ENCODE measurements at regions not wholly inside any gene's neighbourhood (a gene's known extent, or its start where the extent isn't known, plus 50 kb on each side); places are given as distances from the start of the nearest gene placed in this dataset.

DNA sequence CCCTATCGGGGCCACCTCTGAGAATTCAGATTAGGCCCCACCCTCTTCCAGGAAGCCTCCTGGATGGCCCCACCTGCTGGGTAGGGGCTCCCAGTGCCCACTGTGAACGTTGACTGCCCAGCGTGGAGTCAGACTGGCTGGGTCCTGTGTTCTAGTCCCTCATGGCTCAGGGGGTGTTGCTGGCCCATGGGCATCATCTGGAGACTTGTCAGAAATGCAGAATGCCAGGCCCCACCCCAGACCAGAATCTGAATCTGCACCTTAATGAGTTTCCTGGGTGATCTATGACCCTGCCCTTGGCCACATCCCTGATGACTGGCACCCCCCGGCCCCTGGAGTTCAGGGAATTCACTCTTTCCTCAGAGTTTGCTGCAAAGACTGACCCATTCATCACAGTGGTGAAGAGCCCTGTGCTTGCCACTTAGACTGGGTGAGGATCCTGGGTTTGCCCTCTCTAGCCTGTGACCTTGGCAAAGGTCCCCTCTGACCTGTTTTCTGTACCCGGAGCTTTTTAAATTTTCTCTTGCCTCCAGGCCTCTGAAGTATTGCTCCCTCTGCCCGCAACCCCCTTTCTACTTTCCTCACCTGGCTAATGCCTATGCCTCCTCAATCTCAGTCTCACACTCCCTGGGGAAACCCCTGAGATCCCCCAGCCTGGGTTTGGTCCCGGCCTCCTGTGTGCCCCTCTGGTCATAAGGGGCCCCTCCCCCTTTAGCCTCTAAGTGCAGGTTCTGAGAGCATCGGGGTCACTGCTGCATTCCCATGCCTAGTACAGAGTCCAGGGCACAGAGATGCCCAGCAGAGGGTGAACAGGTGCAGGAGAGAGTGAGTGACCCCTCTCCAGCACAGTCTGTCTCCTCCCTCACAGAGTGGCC, 184.2 kb downstream of the MATN1 start:
- H3K4me3 ChIP-seq (ENCODE audit: low read length) = no peak overlapping the region
- no peaks in the 10 kb centered on the region for H4K20me1 ChIP-seq (ENCODE audit: insufficient read depth)
- no peak overlapping the region for H2AFZ ChIP-seq (ENCODE audit: low read depth, low read length)
- TF ChIP-seq TAF1 (IDR thresholded peaks at IDR 0.05; ENCODE audit: low read depth) = no peak
- TF ChIP-seq EZH2 (IDR thresholded peaks at IDR 0.05; ENCODE audit: borderline replicate concordance, insufficient read depth, low read length, poor library complexity, severe bottlenecking) = no peak
- no peak for TF ChIP-seq POLR2AphosphoS5 (IDR thresholded peaks at IDR 0.05)
- TF ChIP-seq RAD21 (conservative IDR thresholded peaks at IDR 0.05) = no peak
- TF ChIP-seq, protein P1, sequence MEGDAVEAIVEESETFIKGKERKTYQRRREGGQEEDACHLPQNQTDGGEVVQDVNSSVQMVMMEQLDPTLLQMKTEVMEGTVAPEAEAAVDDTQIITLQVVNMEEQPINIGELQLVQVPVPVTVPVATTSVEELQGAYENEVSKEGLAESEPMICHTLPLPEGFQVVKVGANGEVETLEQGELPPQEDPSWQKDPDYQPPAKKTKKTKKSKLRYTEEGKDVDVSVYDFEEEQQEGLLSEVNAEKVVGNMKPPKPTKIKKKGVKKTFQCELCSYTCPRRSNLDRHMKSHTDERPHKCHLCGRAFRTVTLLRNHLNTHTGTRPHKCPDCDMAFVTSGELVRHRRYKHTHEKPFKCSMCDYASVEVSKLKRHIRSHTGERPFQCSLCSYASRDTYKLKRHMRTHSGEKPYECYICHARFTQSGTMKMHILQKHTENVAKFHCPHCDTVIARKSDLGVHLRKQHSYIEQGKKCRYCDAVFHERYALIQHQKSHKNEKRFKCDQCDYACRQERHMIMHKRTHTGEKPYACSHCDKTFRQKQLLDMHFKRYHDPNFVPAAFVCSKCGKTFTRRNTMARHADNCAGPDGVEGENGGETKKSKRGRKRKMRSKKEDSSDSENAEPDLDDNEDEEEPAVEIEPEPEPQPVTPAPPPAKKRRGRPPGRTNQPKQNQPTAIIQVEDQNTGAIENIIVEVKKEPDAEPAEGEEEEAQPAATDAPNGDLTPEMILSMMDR (IDR thresholded peaks at IDR 0.05; ENCODE audit: poor library complexity, severe bottlenecking) = no peak
- no peak for TF ChIP-seq EP300 (conservative IDR thresholded peaks at IDR 0.05; ENCODE audit: poor library complexity, severe bottlenecking)
- no peak for TF ChIP-seq SMC3 (conservative IDR thresholded peaks at IDR 0.05; ENCODE audit: poor library complexity)
- TF ChIP-seq, protein P2, sequence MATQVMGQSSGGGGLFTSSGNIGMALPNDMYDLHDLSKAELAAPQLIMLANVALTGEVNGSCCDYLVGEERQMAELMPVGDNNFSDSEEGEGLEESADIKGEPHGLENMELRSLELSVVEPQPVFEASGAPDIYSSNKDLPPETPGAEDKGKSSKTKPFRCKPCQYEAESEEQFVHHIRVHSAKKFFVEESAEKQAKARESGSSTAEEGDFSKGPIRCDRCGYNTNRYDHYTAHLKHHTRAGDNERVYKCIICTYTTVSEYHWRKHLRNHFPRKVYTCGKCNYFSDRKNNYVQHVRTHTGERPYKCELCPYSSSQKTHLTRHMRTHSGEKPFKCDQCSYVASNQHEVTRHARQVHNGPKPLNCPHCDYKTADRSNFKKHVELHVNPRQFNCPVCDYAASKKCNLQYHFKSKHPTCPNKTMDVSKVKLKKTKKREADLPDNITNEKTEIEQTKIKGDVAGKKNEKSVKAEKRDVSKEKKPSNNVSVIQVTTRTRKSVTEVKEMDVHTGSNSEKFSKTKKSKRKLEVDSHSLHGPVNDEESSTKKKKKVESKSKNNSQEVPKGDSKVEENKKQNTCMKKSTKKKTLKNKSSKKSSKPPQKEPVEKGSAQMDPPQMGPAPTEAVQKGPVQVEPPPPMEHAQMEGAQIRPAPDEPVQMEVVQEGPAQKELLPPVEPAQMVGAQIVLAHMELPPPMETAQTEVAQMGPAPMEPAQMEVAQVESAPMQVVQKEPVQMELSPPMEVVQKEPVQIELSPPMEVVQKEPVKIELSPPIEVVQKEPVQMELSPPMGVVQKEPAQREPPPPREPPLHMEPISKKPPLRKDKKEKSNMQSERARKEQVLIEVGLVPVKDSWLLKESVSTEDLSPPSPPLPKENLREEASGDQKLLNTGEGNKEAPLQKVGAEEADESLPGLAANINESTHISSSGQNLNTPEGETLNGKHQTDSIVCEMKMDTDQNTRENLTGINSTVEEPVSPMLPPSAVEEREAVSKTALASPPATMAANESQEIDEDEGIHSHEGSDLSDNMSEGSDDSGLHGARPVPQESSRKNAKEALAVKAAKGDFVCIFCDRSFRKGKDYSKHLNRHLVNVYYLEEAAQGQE (IDR thresholded peaks at IDR 0.05; ENCODE audit: borderline replicate concordance) = no peak
- no peak overlapping the region for H3K4me2 ChIP-seq (ENCODE audit: low read length)
- H3F3A ChIP-seq (ENCODE audit: insufficient read depth, low read length, poor library complexity, severe bottlenecking) = no peaks in the 10 kb centered on the region
- H3K9me2 ChIP-seq (ENCODE audit: insufficient read depth, low read length) = no peaks in the 10 kb centered on the region
- H3K9ac ChIP-seq (ENCODE audit: low read length) = no peak overlapping the region
- no peaks in the 10 kb centered on the region for H3K36me3 ChIP-seq (ENCODE audit: insufficient read depth, low read length)
- no peaks in the 10 kb centered on the region for H3K27me3 ChIP-seq (ENCODE audit: insufficient read depth, low read depth, low read length)
- no peaks in the 10 kb centered on the region for H3K79me2 ChIP-seq (replicated peaks; ENCODE audit: insufficient read depth, low read length)
- no peaks in the 10 kb centered on the region for H3K9me3 ChIP-seq (ENCODE audit: low read length)
- H3K27ac ChIP-seq (ENCODE audit: low read length) = no peak overlapping the region

DNA sequence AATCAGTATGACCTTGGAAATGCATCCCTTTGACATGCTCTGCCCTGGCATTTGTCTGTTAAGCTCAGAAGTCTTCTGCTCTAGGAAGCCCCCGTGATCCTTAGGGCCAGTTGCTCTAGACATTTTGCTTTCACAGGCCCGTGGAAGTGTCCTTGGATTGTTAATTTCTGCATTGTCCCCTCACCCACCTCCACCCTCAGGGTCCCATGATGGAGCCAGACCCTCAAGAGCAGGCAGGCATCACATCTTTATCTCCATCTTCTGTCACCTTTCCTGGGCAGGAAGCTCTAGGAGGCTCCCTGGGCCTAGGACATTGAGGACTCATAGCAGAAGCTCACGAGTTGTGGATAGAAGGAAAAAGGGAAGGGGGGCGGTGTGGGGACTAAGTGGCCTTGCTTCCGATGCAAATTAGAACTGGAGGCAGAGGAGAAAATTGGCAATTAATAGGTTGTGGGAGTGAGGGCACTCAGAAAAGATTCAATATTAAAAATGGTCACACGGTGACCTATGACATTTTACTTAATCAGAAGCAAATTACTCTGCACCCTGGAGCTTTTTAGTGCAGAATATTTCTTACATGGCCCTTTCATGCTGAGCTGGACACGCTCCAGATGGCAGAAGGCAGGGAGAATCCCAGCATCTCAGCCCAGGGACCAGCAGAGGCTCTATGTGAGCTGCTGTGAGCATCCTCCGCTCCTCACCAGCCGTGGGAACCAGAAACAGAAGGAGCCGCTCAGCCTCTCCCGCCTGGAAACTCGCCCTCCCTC, 185.0 kb downstream of the MATN1 start:
- H3K79me2 ChIP-seq (replicated peaks; ENCODE audit: insufficient read depth, low read length) = no peaks in the 10 kb centered on the region
- no peak overlapping the region for H2AFZ ChIP-seq (ENCODE audit: low read depth, low read length)
- H3K27ac ChIP-seq (ENCODE audit: low read length) = no peak overlapping the region
- TF ChIP-seq SMC3 (conservative IDR thresholded peaks at IDR 0.05; ENCODE audit: poor library complexity) = no peak
- TF ChIP-seq, protein P2 (IDR thresholded peaks at IDR 0.05; ENCODE audit: borderline replicate concordance) = no peak
- TF ChIP-seq, protein P1 (IDR thresholded peaks at IDR 0.05; ENCODE audit: poor library complexity, severe bottlenecking) = no peak
- TF ChIP-seq RAD21 (conservative IDR thresholded peaks at IDR 0.05) = no peak
- no peak for TF ChIP-seq MXI1 (conservative IDR thresholded peaks at IDR 0.05; ENCODE audit: poor library complexity, severe bottlenecking)
- TF ChIP-seq POLR2AphosphoS5 (IDR thresholded peaks at IDR 0.05) = no peak
- no peak for TF ChIP-seq TAF1 (IDR thresholded peaks at IDR 0.05; ENCODE audit: low read depth)
- no peak for TF ChIP-seq EP300 (conservative IDR thresholded peaks at IDR 0.05; ENCODE audit: poor library complexity, severe bottlenecking)
- TF ChIP-seq EZH2 (IDR thresholded peaks at IDR 0.05; ENCODE audit: borderline replicate concordance, insufficient read depth, low read length, poor library complexity, severe bottlenecking) = no peak
- no peak overlapping the region for H3K4me2 ChIP-seq (ENCODE audit: low read length)
- H3K9me3 ChIP-seq (ENCODE audit: low read length) = no peaks in the 10 kb centered on the region
- no peaks in the 10 kb centered on the region for H3K36me3 ChIP-seq (ENCODE audit: insufficient read depth, low read length)
- no peaks in the 10 kb centered on the region for H4K20me1 ChIP-seq (ENCODE audit: insufficient read depth)
- H3K9ac ChIP-seq (ENCODE audit: low read length) = no peak overlapping the region
- H3K4me3 ChIP-seq (ENCODE audit: low read length) = no peak overlapping the region
- H3K27me3 ChIP-seq (ENCODE audit: insufficient read depth, low read depth, low read length) = no peaks in the 10 kb centered on the region
- H3K9me2 ChIP-seq (ENCODE audit: insufficient read depth, low read length) = no peaks in the 10 kb centered on the region
- no peaks in the 10 kb centered on the region for H3F3A ChIP-seq (ENCODE audit: insufficient read depth, low read length, poor library complexity, severe bottlenecking)

Data from neural cell (in vitro differentiated cells).